Stimulated activated CD4-positive, alpha-beta T cell treated with anti-CD3 and anti-CD28 coated beads, Interleukin-12 subunit alpha, Interleukin-12 subunit beta, amount 100 ng/mL, for 48 hours (primary cell): ENCODE measurements at regions not wholly inside any gene's neighbourhood (a gene's known extent, or its start where the extent isn't known, plus 50 kb on each side); places are given as distances from the start of the nearest gene placed in this dataset.
A peak's percentile ranks its signal among the peaks of the same experiment; 100 is the strongest.

ENCODE experiments used
- DNase-seq, 3 donors: peaks; one replicate each; pipeline ENCODE4 v3.0.0-alpha.2; 2020; ENCODE audit warnings: low read depth in 2 of 3, low spot score in 1 of 3

DNA sequence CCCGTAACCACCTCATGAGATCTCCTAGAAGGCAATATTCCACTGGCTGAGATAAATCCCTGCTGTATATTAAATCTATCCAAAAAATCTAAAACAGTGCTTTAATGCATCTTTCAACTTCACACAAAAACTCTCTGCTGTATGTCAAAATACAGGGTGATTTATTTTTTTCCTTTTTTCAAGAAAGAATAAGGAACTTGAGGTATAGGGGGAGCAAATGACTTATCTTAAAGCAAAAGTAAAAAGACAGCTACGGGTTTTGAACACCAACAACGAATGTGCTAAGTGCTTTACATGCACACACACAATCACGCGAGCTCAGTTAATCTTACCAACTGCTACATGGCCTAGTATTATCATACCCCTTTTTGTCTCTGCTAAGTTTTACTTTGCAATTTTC lies 168.9 kb upstream of the PHF14 start:
- DNase-seq = no peak

DNA sequence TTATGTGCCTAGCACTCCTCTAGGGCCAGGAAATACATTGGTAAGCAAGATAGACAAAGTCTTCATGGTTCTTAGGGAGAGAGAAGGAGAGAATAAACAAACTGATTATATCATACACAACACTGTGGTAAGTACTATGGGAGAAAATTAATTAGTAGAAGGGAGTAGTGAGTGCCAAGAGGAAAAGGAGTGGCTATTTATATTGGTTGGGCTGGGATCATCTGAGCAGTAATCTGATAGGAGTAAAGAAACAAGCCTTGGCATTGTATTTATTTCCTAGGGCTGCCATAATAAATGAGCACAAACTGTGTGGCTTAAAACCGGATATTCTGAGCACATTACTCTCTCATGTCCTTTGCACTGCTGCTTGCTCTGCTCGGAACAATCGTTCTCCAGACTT lies 158.1 kb upstream of the PHF14 start:
- no peak for DNase-seq

GRCh38 chr7:10821156-10821555 lies 152.5 kb upstream of the PHF14 start:
- DNase-seq = no peak

DNA sequence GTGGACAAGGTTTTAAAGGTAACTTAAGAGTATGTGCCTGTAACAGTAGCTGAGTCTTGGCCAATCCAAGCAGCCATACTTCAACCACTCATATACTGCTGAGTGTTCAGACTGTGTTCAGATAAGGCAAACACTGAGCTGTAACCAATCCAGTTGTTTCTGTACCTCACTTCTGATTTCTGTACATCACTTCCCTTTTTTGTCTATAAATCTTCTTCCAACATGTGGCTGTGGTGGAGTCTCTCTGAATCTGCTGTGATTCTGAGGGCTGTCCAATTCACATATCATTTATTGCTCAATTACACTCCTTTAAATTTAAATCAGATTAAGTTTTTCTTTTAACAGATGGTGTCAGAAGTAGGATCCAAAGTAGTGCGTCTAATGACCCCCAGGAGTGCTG lies 149.5 kb upstream of the PHF14 start:
- DNase-seq = no peak

GRCh38 chr7:10838228-10838627 lies 135.4 kb upstream of the PHF14 start:
- DNase-seq = no peak

- DNase-seq = no peak
Observed at GRCh38 chr7:10845225-10845624, 128.4 kb upstream of the PHF14 start.

DNA sequence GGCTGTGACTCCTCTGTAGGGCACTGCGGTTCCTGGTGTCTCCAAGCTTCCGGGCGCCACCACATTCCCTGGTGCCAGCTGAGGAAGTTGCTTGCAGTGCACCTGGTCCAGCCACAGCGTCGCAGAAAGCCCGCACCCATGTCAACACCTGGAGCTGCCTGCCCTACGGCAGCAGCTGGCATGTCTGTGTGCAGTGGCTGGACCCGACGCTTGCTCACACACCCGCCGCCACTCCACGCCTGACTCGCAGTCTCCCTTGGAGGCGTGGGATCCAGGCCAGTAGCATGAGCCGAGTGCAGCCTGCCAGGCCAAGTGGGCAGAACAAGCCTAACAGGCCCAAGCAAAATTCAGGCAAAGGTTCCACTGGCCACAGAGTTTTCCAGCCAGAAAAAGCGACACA lies 118.1 kb upstream of the PHF14 start:
- no peak for DNase-seq

GRCh38 chr7:10860516-10860915 lies 113.2 kb upstream of the PHF14 start:
- DNase-seq = no peak

DNA sequence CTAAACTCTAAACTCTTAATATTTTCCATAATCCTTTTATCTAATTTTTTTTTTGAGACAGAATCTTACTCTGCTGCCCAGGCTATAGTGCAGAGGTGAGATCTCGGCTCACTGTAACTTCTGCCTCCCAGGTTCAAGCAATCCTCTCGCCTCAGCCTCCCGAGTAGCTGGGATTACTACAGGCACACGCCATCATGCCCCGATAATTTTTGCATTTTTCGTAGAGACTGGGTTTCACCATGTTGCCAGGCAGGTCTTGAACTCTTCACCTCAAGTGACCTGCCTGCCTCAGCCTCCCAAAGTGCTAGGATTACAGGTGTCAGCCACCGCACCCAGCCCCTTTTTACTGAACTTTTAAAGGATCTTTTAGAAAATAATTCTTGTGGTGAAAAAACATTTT lies 110.2 kb upstream of the PHF14 start:
- DNase-seq = no peak

GRCh38 chr7:10874666-10875065 lies 99.0 kb upstream of the PHF14 start:
- DNase-seq = no peak

DNA sequence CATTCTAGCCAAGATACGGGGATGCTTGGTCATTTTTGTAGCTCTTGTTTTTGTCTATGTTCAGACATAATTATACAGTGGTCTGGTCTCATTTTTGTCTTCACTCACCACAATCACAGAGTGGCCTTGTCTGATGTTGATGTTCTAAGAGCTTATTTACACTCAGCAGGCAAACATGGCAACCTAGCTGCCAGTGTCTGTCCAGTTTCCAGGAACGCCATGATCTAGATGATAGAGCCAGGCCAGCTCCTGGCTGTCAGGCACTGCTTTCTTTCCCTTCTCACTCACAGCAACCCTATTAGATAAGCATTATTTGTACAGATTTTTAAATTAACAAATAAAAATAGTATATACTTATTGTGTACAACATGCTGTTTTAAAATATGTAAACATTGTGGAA lies 98.6 kb upstream of the PHF14 start:
- no peak for DNase-seq

DNA sequence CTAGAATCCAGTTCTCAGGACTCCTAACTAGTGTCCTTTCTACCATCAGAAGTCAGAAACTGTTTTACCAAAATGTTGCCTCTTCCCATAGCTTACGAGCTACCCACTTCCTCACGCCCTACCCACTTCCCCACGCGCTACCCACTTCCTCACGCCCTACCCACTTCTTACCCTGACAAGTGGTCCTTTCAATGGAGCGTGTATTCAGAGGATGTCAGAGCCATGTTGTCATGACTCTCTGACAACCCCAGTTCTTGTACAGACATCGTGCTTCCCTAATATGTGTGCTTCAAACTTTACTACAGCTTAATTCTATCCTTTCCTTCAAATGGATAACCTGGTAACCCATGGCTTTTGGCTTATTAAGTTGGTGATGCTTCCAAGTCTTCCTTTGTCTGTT lies 84.8 kb upstream of the PHF14 start:
- no peak for DNase-seq

DNA sequence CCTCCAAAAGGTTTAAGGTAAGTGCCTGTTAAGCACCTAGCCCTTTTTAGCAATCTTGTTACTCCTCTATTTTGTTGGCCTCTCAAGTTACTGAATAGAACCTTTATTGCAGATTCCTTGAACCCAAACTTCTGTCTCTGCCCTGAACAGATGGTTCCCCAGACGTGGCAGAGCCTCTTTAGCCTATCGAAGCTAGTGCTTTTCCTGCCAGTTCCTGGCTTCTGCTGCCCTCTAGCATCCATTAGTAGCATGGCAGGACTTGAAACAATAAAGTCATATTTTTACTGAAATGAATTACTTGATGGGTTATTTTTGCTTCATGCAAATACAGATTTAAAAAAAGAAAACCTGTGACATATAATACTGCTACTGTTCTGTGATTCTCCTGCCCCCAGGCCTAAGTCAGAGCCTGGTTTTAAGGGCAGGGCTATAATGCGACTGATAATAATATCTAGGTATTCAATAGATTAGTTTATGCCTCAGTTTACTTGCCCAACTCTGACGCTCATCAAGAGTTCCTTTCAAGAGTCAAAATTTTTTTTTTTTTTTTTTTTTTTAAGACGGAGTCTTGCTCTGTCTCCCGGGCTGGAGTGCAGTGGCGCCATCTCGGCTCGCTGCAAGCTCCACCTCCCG lies 84.3 kb upstream of the PHF14 start:
- peak; percentile 1 to 17 (median 15) for DNase-seq

DNA sequence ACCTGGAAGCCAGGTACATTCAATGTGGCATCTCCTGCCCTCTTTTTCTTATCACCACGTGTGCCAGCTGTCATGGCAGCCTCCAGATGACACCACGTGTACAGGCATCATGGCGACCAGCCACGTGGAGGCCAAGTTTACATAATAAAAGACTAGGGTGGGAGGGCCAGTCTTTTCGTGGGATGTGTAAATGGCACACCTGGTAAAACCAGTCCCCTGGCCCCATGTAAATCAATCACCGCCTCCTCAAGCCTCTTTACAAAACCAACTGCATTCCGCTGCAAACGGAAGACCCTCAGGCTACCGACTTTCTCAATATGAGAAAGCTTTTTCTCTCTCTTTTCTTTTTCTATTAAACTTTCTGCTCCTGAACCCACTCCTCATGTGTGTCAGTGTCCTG lies 65.1 kb upstream of the PHF14 start:
- DNase-seq = no peak

DNA sequence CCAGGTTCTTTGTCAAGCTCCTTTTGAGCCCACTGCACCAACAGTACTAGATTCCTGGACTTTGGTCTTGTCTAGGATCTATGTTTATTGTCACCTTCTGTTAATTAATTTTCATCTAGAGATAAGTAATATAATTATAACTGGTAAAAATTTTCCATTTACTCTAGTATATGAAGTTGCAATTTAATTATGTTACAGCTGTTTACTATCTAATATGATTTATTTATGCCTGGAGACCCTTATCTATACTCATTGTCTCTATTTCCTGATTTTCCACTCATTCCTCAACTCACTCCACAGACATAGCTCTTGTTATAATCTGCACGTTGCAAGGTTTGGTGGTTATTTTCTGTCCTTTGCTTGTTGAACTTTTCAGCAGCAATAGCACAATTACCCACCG lies 63.2 kb upstream of the PHF14 start:
- DNase-seq = no peak

- DNase-seq = no peak
Observed at GRCh38 chr7:10912077-10912476, 61.6 kb upstream of the PHF14 start.

GRCh38 chr7:10913457-10913856 lies 60.2 kb upstream of the PHF14 start:
- DNase-seq = no peak

DNA sequence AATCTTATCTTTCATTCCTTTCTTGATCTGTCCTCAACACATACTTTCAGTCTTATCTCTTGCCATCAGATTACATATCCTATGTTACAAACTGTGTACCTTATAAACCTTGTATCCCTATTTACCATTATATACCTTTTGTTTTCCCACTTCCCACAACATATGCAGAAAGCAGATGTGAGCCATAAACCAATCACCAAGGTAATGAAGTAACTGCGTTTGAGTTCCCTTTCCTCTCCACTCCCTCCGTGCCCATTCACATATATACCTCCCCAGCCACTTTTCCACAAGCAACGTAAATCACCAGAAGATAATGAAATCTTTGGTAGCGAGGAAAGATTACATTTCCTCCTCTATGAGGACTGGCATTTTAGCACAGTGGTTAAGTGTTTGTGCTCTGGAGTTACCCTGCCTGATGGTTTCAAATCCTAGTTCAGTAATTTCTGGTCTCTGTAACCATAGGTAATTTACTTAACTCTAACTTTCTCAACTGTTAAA lies 55.5 kb upstream of the PHF14 start:
- no peak for DNase-seq

DNA sequence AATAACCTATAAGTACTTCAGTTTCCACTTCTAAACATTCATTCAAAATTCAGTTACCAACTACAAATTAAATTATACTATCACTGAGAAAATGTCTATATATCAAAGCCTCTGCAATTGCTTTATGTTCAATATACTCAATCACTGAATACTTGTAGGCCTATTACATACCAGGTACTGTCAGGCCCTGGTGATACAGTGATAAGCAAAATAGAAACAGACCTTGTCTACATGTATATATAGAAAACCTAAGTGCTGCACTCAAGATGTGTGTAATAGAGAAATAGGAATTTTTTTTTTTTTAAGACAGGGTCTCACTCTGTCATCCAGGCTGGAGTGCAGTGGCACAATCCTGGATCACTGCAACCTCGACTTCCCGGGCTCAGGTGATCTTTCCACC lies 53.7 kb upstream of the PHF14 start:
- no peak for DNase-seq
